Activated T-helper 17 cell treated with anti-CD3 and anti-CD28 coated beads, Interleukin-2, amount 50 U/mL, for 72 hours (primary cell): ENCODE measurements at regions not wholly inside any gene's neighbourhood (a gene's known extent, or its start where the extent isn't known, plus 50 kb on each side); places are given as distances from the start of the nearest gene placed in this dataset.
"Not testable (repeated sequence)": the region's sequence is repeated elsewhere in the genome, so short reads cannot be mapped to it uniquely, and the experiment has no call there.

Experiments used
- ATAC-seq: fragments of 150-1000 bp; cut with Tn5 transposase; replicated peaks from 2 replicates; pipeline ENCODE4 v1.10.0; 2021; ENCODE audit warnings: mild to moderate bottlenecking, moderate library complexity
- H3K27ac Mint-ChIP-seq: one replicate; pipeline ENCODE4 v1.8.0; 2022; ENCODE audit warnings: mixed read lengths
- H3K27me3 Mint-ChIP-seq: one replicate; pipeline ENCODE4 v1.8.0; 2022; ENCODE audit warnings: mixed read lengths
- H3K36me3 Mint-ChIP-seq: one replicate; pipeline ENCODE4 v1.8.0; 2022; ENCODE audit warnings: low read depth, mild to moderate bottlenecking, mixed read lengths
- H3K4me1 Mint-ChIP-seq: one replicate; pipeline ENCODE4 v1.8.0; 2022; ENCODE audit warnings: mixed read lengths
- H3K4me3 Mint-ChIP-seq: one replicate; pipeline ENCODE4 v1.8.0; 2022; ENCODE audit warnings: mild to moderate bottlenecking, mixed read lengths
- H3K9me3 Mint-ChIP-seq: one replicate; pipeline ENCODE4 v1.8.0; 2022; ENCODE audit warnings: mixed read lengths

DNA sequence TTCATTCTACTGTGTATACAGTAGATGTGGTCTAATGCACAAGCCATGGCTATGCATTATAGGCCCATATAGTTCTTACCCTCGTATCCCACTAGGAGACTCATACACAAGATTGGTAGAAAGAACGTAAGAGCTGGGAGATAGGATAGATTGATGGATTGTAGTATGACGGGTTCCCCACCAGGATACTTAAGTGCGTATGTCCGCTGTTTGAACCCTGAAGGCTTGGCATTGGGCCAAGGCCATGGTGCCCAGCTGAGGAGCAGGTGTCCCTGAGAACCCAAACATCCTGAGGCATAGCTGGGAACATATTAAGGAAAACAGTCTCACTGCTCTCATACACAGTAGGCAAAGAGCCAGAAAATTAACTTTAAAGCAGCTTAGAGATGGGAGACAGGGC is 617.5 kb upstream of the KLF12 start:
- peaks cover 3% of the 10 kb centered on the region for H3K9me3 Mint-ChIP-seq
- H3K4me3 Mint-ChIP-seq = no peak overlapping the region
- no peaks in the 10 kb centered on the region for H3K4me1 Mint-ChIP-seq
- H3K27ac Mint-ChIP-seq = no peak overlapping the region
- peaks cover 8% of the 10 kb centered on the region for H3K27me3 Mint-ChIP-seq
- no peak for ATAC-seq
- H3K36me3 Mint-ChIP-seq = no peaks in the 10 kb centered on the region

- Mint-ChIP-seq H3K4me3 (no peak overlapping the region), H3K27me3 (peaks cover 3% of the 10 kb centered on the region), H3K4me1 (no peaks in the 10 kb centered on the region), H3K27ac (no peak overlapping the region), H3K36me3 (no peaks in the 10 kb centered on the region), H3K9me3 (peaks cover 3% of the 10 kb centered on the region)
- no peak for ATAC-seq
Measured at GRCh38 chr13:74747186-74747955, 613.2 kb upstream of the KLF12 start.

DNA sequence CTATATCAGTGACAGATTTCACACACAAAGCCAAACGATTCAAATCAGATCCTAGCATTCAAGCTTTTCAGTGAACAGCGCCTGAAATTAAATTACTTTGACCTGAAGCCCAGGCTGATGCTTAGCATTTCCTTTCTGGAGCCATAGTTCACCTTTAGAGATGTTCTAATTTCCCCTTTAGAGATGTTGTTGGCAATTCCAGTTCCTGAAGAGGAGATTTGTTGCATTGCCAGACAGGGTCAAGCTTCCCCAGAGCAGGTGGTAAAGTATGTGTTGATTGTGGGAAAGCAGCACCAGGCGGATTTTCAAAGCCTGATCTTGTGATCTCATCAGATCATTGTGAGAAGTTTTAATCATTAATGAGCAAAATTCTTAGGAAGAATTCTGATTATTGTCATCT is 609.8 kb upstream of the KLF12 start:
- Mint-ChIP-seq H3K27ac (no peak overlapping the region), H3K4me3 (no peak overlapping the region), H3K27me3 (peaks cover 3% of the 10 kb centered on the region), H3K36me3 (no peaks in the 10 kb centered on the region), H3K4me1 (no peaks in the 10 kb centered on the region), H3K9me3 (peaks cover 3% of the 10 kb centered on the region)
- ATAC-seq = no peak

DNA sequence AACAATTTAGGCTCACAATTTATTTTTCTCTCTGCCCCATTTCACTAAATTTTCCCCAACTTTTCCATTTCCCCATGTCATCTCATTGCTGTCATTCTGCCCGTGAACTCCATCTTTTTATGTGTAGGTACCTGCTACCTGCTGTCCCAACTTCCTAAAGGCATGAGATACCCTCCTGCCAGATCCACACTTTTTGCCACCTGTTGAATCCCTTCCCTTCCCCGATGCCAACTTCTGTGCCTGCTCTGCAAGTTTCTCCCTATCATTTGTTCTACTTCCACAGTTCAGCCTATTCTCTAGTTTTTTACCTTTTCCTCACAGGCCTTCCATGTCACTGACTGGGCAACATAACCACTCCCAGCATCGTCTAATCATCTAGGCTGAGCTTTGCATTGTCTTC is 607.5 kb upstream of the KLF12 start:
- H3K9me3 Mint-ChIP-seq = no peaks in the 10 kb centered on the region
- ATAC-seq = no peak
- H3K27ac Mint-ChIP-seq = no peak overlapping the region
- no peaks in the 10 kb centered on the region for H3K27me3 Mint-ChIP-seq
- H3K4me3 Mint-ChIP-seq = no peak overlapping the region
- no peaks in the 10 kb centered on the region for H3K4me1 Mint-ChIP-seq
- no peaks in the 10 kb centered on the region for H3K36me3 Mint-ChIP-seq

DNA sequence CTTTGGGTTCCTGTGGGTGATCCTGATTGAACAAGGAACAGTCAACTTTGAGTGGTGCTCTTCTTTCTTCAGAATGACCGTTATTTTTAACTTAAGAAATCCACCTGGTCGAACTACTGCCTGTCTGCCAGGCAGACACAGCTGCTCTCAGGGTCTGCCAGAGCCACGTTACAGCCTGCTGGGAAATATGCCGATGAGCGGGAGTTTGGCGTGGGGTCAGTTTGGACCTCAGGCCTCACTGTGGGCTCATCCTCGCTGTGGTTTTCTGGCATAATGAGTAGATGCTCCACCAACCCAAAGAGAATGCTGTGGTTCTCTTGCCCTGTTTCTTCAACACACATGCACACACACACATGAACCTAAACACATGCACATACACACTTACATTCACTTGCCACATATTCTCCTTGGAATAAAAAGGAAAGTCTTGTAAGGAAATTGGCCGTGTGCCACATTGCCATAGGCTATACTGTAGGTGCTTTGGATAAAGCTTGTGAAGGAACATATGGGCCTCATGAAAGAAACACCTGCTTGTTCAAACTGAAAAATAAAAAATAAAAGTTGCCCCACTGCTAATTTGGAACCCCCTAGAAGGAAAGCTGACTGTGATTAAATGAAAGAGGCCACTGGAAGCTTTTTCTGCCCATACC is 598.7 kb upstream of the KLF12 start:
- no peak overlapping the region for H3K4me3 Mint-ChIP-seq
- no peak overlapping the region for H3K27ac Mint-ChIP-seq
- ATAC-seq = no peak
- H3K4me1 Mint-ChIP-seq = no peaks in the 10 kb centered on the region
- no peaks in the 10 kb centered on the region for H3K36me3 Mint-ChIP-seq
- peaks cover 3% of the 10 kb centered on the region for H3K27me3 Mint-ChIP-seq
- peaks cover 7% of the 10 kb centered on the region for H3K9me3 Mint-ChIP-seq

DNA sequence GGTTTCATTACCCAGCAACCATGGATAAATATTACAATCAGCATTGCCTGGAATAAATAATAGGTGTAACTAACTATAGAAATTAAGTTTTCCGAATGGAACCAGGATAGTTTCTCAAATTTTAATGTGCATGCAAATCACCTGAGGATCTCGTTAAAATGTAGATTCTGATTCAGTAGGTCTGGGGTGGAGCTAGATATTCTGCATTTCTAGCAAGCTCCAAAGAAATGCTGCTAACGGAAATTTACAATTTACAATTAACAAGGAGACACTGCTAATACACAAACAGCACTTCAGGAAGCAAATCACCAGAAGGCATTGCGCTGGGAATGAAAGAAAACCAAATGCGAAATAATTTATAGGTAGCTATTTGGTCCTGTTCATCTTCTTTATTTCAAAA is 597.5 kb upstream of the KLF12 start:
- Mint-ChIP-seq H3K27ac (no peak overlapping the region), H3K4me1 (no peaks in the 10 kb centered on the region), H3K4me3 (no peak overlapping the region)

GRCh38 chr13:74730556-74731331 is 596.5 kb upstream of the KLF12 start:
- ATAC-seq = no peak
- Mint-ChIP-seq H3K9me3 (peaks cover 7% of the 10 kb centered on the region), H3K27ac (no peak overlapping the region), H3K4me3 (no peak overlapping the region), H3K36me3 (no peaks in the 10 kb centered on the region), H3K27me3 (peaks cover 3% of the 10 kb centered on the region), H3K4me1 (no peaks in the 10 kb centered on the region)

More for the DNA sequence above, 597.5 kb upstream of the KLF12 start:
- Mint-ChIP-seq H3K9me3 (peaks cover 7% of the 10 kb centered on the region), H3K36me3 (no peaks in the 10 kb centered on the region), H3K27me3 (peaks cover 3% of the 10 kb centered on the region)
- no peak for ATAC-seq

- Mint-ChIP-seq H3K4me1 (no peaks in the 10 kb centered on the region), H3K9me3 (peaks cover 7% of the 10 kb centered on the region), H3K4me3 (no peak overlapping the region), H3K27ac (no peak overlapping the region), H3K36me3 (no peaks in the 10 kb centered on the region), H3K27me3 (peaks cover 3% of the 10 kb centered on the region)
- no peak for ATAC-seq
Measured at GRCh38 chr13:74726206-74726605, 592.0 kb upstream of the KLF12 start.

DNA sequence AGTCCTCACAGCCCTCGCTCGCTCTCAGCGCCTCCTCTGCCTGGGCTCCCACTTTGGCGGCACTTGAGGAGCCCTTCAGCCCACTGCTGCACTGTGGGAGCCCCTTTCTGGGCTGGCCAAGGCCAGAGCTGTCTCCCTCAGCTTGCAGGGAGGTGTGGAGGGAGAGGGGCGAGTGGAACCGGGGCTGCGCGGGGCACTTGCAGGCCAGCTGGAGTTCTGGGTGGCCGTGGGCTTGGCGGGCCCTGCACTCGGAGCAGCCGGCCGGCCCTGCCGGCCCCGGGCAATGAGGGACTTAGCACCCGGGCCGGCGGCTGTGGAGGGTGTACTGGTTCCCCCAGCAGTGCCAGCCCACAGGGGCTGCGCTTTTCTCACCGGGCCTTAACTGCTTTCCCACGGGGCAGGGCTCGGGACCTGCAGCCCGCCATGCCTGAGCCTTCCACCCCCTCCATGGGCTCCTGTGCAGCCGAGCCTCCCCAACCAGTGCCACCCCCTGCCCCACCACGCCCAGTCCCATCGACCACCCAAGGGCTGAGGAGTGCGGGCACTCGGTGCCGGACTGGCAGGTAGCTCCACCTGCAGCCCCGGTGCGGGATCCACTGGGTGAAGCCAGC is 584.1 kb upstream of the KLF12 start:
- H3K36me3 Mint-ChIP-seq, H3K27me3 Mint-ChIP-seq, H3K9me3 Mint-ChIP-seq, H3K27ac Mint-ChIP-seq, H3K4me1 Mint-ChIP-seq, ATAC-seq, H3K4me3 Mint-ChIP-seq: not testable (repeated sequence)

DNA sequence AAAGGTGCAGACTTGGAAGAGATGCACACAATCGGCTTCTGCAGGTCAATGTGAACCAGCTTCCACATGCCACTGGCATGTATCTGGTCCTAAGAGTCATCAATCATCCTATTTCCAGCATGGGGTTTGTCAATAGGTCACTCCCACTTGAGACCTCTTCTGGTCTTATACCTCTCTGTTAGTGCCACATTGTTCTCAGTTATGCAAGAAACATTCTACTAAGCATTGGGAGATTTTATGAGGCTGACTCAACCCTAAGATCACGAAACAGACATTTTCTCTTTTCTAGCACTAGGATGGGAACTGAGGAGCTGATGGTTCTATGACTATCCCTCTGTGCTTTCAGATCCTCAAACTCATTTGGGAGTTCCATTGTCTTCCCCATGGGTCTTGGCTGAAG is 581.5 kb upstream of the KLF12 start:
- no peak for ATAC-seq
- Mint-ChIP-seq H3K4me3 (no peak overlapping the region), H3K27me3 (no peaks in the 10 kb centered on the region), H3K27ac (no peak overlapping the region), H3K36me3 (no peaks in the 10 kb centered on the region), H3K9me3 (peaks cover 3% of the 10 kb centered on the region), H3K4me1 (no peaks in the 10 kb centered on the region)

DNA sequence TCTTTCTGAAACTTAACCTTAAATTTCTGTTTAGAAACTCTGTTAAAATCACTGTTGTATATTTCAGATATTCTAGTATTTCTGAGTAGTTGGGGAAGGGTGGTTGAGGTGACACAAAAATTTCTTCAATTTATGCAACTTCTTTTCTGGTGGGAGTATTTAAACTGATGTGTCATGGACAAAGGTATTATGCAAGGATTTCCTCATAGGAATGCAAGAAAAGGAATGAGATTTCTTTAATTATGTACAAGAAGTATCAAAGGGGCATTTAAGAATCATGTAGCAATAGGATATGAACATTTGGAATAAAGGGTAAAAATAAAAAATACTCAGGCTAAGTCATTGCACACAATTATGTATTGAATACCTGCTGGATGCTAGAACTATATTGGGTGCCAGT is 575.8 kb upstream of the KLF12 start:
- Mint-ChIP-seq H3K9me3 (peaks cover 3% of the 10 kb centered on the region), H3K27me3 (peaks cover 3% of the 10 kb centered on the region), H3K4me3 (no peak overlapping the region), H3K36me3 (no peaks in the 10 kb centered on the region), H3K4me1 (no peaks in the 10 kb centered on the region), H3K27ac (no peak overlapping the region)
- ATAC-seq = no peak

- peaks cover 3% of the 10 kb centered on the region for H3K27me3 Mint-ChIP-seq
- H3K36me3 Mint-ChIP-seq = no peaks in the 10 kb centered on the region
- H3K27ac Mint-ChIP-seq = no peak overlapping the region
- H3K9me3 Mint-ChIP-seq = peaks cover 3% of the 10 kb centered on the region
- H3K4me1 Mint-ChIP-seq = no peaks in the 10 kb centered on the region
- H3K4me3 Mint-ChIP-seq = no peak overlapping the region
- no peak for ATAC-seq
Measured at GRCh38 chr13:74709226-74709625, 575.0 kb upstream of the KLF12 start.

- no peaks in the 10 kb centered on the region for H3K4me1 Mint-ChIP-seq
- ATAC-seq = no peak
- H3K36me3 Mint-ChIP-seq = no peaks in the 10 kb centered on the region
- H3K4me3 Mint-ChIP-seq = no peak overlapping the region
- peaks cover 3% of the 10 kb centered on the region for H3K27me3 Mint-ChIP-seq
- no peak overlapping the region for H3K27ac Mint-ChIP-seq
- H3K9me3 Mint-ChIP-seq = peaks cover 1% of the 10 kb centered on the region
Measured at GRCh38 chr13:74708629-74709028, 574.4 kb upstream of the KLF12 start.

DNA sequence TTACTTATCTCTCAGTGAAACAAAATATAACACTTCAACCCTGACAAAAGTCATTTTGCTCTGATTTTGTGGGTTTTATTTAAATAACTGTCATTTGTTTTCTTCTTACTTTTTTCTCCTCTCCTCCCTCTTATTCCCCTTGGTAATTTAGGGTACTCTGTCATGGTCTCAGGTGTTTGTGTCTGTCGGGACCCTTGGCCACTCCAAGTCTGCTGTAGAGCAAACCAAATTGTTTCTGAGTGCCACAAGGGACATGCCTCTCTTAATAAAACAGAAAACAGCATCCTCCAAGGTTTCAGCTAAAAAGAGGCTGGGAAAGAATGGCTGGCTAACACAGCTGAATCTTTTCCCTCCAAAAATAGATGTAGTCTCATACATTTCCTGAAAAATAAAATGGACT is 573.1 kb upstream of the KLF12 start:
- Mint-ChIP-seq H3K27me3 (peaks cover 3% of the 10 kb centered on the region), H3K4me3 (no peak overlapping the region), H3K36me3 (no peaks in the 10 kb centered on the region), H3K4me1 (no peaks in the 10 kb centered on the region), H3K27ac (no peak overlapping the region), H3K9me3 (no peaks in the 10 kb centered on the region)
- no peak for ATAC-seq
